GM19351 (cell line): ENCODE measurements at regions not wholly inside any gene's neighbourhood (a gene's known extent, or its start where the extent isn't known, plus 50 kb on each side); places are given as distances from the start of the nearest gene placed in this dataset.
A peak's percentile ranks its signal among the peaks of the same experiment; 100 is the strongest.

Experiments used
- ATAC-seq: cut with Tn5 transposase; IDR thresholded peaks from one replicate; pipeline ENCODE4 v1.9.1; 2021; ENCODE audit warnings: mild to moderate bottlenecking, moderate library complexity; ENCODE audit not compliant: unreplicated experiment

DNA sequence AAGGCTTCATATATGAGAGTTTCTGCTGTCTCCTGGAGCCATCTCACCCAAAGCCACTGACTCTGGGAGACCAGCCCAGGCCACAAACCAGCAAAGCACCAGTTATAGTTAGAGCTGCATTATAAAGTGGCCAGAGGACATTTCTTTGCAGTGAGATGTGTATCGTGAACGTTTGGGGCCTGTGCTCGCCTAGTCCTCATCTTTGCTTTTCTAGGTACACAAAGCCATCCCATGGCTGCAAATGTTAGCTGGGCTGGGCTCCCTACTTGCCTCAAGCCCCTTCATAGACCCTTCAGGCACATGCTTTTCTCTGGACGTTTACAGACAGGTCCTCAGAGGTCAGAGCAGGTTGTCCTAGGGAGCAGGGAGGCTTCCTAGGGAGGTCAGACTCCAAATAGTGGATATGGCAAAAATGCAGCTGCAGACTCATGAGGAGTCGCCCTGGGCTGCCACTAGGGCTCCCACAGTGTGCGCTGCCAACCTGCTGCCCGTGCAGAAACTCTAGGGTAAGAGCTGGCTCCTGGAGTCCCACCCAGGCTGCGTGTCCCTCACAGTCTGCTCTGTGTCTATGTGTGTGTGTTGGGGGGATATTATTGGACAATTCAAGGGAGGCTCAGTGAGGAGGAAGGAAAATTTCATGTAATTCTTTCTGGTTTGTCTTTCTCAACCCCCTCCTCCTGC, 141.0 kb downstream of the RPIA start:
- peak; percentile 33 for ATAC-seq

DNA sequence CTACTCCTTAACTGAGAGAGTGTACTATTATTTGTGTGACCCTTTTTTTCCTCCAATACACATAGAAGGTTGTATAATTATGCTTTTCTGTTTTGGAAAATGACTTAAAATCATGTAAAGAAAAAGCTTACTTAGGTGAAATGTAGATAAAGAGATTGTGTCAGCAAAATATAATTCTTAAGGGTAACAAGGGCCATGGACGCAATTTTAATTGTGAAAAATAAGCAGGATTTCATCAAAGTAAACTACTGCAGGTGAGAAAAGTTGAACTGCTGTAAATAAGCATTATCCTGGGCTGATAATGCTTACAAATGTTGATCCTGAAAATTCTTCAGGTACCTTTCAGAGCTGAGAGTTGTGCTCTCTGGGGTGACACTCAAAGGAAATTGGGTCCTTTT, 141.5 kb downstream of the RPIA start:
- no peak for ATAC-seq

DNA sequence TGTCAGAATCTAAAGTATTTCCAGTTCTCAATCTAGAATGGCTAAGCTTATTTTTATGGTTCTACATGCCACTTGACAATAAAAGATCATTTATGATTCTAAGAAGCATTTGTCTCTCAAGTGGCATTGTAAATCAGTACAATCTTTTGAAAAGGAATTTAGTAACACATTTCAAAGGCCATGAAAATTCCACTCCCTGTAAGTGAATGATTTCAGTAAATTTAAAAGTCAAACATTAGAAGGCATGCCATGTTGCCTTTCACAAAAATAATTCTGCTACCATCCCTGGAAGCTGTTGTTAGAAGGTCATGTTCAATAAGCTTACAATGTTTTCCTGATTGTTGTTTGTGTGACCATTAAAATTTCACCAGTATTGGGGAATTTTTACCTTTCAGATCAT, 142.9 kb downstream of the RPIA start:
- no peak for ATAC-seq

DNA sequence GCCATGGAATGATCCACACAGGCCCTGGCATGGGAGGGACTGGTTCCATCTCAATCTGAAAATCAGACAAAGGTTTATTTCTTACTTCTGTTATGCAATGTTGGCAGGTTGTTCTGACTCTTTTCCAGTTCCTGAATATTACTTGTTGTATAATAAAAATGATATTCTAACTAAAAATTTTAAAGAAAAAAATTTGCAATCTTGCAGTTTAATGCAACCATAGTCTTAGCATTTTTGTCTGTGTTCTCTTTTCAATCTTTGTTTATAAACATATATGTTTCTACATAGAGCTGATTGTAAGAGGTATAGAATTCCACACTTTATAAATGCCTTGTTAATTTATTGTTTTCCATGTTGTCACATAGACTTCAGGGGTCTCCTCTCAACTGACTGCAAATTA, 143.4 kb downstream of the RPIA start:
- ATAC-seq, result no peak

DNA sequence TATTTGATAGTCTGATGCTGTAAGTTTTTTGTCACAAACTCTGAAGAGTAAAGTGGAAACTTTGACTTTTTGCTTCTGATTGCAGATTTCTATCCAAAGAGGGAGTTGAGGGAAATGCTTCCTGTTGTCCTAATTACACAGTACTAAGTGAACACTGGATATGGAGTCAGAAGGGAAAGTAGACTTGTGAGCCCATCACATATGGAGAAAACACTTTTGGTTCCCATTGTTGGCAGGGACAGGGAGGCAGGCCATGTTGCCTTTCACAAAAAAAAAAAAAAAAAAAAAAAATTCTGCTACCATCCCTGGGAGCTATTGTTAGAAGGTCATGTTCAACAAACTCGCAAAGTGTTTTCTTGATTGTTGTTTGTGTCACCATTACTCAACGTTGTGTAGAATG, 144.3 kb downstream of the RPIA start:
- ATAC-seq, result no peak

DNA sequence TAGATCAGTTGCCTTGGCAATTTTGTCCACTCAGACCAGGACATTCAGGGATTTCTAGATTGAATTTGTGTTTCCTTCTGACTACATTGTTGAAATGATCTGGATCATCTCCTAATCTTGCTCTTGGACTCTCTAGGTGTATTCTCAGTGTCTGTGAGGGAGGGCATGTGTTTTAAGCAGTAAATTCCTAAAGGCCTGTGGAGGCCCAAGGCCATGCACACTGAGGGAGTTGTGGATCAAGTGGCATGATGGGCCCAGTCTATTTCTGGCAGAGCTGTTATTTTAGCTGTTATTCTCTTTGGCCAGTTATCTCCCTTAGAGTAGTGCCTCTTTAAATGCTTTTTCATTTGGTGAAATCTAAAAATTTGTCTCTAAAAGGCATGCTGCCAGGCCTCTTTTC, 144.9 kb downstream of the RPIA start:
- no peak for ATAC-seq

DNA sequence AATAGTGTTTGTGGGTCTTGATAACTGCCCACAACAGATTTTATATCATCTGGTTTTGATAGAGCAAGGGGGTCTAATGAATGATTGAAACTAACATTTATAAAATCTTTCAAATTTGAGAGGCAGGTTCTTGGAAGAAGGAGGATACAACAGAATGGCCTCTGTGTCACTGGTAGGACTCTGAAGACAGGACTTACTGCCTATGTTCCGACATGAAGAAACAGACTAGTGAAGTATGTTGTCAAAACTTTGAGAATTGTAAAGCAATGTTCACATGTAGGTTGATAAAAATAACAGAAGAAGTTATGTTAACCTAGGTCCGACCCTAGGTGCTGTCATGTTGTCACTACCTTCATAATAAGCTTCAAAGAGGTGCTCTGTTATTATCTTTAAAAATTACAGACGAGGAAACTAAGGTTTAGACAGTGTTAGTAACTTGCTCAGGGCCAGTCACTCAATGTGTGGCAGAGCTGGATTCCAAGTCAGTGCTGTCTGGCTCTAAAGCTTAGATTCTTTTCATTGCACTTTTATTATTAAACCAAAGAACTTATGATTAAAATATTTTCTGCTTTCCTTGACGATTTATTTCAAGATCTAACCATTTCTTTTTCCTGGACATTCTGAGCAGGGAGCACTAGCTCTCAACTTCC, 146.2 kb downstream of the RPIA start:
- no peak for ATAC-seq

DNA sequence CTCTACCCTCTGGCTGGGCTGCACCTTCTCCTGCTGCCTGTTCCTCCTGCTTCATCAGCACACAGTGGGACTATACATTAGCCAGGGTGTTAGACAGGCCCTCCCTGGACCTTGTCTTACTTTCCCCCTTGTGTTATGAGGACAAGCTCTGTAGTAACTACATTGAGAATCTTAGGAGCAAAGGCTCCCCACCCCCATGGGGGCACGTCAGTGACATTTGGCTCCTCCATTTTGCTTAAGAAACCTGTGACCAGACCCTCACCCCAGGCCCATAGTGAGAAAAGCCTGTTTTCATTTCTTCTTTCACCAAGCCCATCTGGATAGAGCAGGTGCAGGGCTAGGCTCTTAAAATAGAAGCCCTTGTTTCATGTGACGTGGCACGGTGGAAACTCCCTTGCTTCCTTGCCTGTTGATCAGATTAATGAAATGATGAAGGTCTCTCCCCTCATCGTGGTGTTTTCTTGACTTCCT, 146.7 kb downstream of the RPIA start:
- ATAC-seq, result peak; percentile 74

DNA sequence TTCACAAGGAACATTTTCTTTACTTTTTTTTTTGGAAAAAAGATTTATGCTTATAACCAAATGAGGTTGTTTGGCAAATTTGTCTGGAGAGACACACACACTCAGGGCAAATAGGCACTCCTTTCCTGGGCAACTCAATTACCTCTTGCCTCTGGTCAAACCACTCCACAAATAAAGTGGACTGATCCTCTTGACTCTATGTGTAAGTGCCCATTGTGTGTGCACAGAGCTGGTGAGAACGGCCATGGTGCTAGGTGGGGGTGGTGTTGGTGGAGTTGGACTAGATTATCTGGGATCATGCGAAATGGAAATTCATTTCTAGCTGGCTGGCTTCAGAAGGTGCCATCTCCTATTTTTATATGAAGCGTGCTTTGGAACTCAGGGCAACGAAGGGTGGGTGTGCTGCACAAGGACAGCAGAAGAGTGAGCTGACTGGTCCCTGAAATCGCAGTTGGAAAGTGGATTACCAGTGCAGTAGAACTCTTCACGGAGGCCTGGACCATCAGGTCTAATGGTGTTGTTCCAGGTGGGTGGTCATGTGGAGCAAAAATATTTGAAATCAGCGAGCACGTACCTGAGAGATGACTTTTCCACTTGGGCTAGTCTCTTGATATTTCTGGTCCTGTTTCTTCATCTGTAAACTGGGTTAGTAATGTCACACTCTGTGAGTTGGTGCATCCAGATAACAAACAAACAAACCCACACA, 149.9 kb downstream of the RPIA start:
- peak; percentile 12 for ATAC-seq

DNA sequence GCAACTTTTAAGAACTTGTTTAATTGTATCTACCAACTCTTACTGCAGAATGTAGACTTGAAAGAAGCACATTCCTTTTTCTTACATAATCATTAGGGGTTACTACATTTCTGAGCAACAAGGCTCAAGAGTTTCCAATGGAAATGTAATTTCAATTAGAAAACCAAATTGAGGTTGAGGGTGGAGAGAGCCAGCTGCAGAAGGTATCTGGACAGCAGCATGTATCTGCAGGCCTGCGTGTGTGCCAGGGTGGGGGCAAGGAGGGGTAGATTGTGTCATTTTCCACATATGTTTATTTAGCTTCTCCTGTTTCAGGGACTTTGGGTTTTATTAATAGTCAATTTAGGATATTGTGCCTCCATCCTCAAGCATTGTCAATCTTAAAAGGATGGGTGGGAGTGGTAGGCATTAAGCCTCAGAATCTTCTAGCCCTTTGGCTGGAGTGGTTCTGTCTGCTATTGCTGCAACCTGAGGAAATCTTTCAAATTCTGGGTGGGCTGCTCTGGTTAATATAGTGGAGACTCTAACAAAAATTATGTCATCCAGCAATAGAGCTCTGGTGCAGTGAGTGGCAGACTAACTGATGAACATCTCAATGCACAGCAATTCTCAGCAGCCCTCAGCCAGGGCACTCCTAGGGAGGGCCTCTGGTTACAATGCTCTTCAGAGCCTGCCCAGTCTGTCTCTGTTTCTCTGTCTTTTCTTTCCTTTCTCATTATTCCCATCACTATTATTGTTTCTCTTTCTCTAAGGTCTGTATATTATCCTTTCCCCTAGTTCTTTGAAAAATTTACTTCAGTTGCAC, 151.4 kb downstream of the RPIA start:
- ATAC-seq, result no peak

DNA sequence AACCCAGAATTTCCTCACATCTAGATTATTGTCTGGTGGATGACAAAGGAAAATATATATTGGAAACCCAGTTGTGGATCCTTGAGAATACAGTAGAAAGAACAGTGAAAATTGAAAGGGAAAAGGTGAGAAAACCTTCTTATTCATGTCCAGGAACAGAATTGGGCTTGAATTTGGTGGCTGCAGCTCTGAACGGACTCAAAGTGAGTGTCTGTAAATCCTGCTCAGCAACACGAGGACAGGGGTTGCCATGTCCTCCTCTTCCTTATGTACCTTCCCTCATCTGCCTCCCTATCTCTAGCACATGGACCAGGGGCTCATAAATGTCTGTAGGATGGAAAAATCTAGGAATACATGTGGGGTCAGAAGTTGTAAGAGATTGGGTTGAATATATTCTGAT, 152.2 kb downstream of the RPIA start:
- no peak for ATAC-seq

DNA sequence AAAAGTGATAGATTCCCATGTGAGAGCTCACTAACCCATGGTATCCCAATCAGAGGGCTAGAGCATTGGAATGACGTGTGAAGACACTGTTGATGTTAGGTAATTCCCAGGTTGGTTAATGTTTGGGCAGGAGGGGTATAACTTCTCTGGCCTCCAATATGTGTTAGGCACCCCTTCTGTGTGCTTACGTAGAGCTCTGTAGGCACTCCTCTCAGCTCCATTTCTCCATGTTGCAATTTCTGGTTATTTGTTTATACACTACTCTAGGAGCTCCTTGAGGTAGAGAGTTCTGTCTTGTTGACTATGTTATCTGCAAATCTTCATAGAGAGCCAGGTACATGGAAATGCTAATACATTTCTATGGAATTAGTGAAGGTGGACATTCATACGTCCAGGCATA, 153.5 kb downstream of the RPIA start:
- ATAC-seq, result no peak

DNA sequence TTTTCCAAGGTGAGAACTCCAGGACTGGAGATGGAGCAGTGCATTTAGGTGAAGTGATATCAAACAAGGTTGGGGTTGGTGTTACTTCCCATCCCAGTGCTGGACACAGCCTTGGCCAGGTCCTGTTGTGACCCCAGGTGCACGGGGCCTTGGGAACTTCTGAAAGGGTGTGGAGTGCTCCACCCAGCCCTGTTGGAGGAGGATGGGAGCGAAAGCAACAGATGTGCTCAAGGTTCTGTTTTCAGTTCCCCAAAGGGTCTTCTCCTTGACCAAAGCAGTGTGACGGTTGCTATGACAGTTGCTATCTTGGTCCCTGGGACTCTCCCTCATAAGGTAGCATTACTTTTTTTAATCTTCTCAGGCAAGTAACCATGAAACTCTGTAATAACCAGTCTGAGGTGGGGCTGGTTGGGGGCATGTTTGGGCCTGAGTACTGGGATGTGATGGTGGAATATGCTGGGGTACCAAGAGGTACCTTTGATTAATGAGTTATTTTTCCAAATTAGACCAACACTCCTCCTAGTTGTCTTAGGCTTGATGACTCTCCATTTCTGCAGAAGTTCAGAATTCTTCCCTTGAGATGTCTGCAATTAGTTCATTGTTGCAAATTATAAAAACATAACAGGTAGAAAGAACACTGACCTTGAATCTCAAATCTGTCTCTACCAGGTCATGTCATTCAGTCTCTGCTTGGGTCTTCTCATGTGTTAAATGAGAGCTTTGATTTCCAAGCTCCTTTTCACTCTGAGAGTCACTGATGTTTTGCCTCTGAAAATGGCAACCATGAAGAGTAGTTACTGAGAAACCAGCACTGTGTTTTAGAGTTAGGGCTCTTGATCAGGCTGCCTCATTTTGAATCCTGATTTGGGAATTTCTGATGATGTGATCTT, 154.5 kb downstream of the RPIA start:
- peak; percentile 84 for ATAC-seq

DNA sequence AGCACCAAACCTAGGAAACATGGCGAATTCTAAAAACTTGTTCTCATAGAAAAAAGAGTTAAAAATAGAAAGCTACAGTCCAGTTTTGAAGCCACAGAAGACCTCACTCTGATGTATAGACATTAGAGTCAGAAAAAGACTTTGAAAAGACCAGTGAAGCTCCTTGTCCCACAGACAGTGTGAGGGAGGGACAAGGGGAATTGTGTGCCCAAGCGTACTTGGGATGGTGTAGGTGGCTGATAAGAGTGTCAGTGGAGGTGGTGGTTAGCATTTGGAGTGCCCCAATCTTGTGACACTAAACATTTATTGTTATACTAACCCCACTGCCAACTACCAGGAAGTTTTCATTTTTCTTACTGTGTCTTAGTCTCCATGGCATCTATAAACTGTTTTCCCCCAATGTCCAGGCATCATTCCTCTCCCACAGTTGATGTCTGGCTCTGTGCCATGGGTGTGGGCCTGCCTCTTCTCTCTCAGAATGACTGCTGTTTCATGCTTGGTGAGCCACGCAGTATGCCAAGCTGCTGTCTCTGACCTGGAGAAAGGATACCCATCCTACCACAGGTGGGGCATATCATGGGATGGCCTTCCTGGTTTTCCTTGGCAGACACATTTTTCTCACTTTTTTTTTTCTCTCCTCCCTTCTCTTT, 161.4 kb downstream of the RPIA start:
- ATAC-seq, result no peak

DNA sequence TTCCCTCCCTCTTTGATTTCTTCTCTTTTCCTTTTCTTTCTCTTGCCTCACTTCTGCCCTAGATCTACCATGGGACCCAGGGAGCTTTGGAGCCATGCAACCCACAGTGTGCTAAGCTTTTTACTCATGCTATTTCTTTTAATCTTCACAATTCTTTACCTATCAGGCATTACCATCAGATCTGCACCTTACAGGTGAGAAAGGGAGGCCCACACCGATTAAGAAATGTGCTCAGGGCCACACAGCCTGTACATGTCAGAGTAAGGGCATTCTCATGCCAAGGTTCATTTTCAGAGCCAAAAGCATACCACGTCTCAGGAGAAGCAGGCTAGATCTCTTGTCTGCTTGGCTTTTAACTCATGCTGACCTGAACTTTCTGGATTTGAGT, 161.9 kb downstream of the RPIA start:
- no peak for ATAC-seq

DNA sequence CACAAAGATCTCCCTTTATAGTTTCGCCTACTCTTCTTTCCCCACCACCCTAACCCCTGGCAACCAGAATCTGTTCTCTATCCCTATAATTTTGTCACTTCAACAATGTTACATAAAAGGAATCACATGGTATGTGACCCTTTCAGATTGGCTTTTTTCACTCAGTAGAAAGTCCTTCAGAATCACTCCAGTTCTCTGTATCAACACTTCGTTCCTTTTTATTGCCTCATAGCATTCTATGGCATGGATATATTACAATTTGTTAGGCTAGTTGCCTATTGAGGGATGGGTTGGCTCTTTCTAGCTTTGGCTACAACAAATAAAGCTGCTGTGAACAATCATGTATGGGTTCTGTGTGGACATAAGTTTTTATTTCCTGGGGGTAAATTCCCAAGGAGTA, 163.1 kb downstream of the RPIA start:
- no peak for ATAC-seq

DNA sequence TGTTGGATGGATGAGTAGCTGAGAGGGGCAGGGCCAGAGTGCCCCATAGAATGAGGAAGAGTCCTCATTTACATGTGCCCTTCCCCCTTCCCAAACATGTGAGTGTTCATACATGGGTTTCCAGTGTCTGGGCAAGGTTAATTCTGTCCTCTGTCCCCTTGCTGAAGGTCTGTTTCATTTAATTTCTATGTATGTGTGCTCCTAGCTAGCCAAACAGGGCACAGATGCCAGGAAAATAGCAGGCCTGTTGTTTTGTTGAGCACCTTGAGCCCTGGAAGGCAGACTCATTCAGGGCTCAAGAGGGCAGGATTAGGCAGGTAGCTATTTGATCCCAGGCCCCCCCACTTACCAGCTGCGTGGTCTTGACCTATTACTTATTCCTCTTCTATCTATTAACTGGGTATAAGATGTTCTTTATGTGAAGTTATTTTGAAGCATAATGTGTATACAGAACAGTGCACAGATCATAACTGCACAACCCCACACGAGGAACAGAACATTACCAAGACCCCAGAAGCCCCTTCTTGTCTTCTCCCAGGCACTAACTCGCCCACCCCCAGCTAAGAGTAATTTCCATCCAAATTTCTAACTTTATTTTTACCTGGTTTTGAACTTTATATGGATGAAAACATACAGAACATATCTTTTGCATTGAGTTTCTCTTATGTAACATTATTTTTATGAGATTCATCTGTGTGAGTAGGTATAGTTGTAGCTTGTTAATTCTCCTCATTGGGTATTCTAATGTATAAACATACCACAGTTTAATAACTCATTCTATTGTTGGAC, 164.3 kb downstream of the RPIA start:
- peak; percentile 43 for ATAC-seq

DNA sequence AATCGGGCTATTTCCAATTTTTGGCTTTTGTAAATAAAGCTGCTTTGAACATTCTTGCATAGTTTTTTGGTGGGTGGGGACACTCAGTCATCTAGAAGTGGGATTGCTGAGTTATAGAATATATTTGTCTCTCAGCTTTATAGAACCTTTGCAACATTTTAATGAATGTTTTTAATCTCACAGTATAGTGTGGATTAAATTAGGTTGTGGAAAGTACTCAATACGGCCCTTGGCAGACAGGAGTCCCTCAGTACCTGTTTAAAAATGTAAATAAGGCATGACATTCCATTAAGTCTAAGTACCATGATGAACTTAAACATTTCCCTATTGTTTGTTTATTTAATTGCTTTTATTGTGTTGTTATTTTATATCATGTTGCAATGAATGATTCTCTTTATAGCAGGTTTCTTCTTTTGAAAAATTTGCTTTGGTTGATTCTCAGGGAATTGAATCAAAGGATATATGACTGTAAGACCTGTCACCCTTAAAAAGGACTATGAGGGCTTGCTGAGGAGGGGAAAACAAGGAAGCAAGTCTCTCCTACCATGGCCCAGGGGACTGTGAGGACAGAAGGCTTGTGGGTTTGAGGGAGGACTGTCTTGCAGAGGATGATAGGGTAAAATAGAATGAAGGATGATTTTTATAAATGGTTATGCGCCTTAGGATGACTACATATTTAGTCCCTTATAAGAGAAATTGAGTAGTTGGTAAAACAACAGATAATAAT, 165.1 kb downstream of the RPIA start:
- peak; percentile 4 for ATAC-seq
